Rectal smooth muscle tissue (tissue), 1 donor: ENCODE measurements at regions not wholly inside any gene's neighbourhood (a gene's known extent, or its start where the extent isn't known, plus 50 kb on each side); places are given as distances from the start of the nearest gene placed in this dataset.
"Not testable (repeated sequence)": the region's sequence is repeated elsewhere in the genome, so short reads cannot be mapped to it uniquely, and the experiment has no call there.

Experiments used
- H3K27ac ChIP-seq: one replicate; pipeline ENCODE4 v1.7.0; 2013; ENCODE audit warnings: low read depth, low read length, inconsistent platforms
- H3K27me3 ChIP-seq: one replicate; pipeline ENCODE4 v1.7.0; 2013; ENCODE audit warnings: low read length; ENCODE audit not compliant: control insufficient read depth, insufficient read depth
- H3K36me3 ChIP-seq: one replicate; pipeline ENCODE4 v1.7.0; 2013; ENCODE audit warnings: low read length; ENCODE audit not compliant: control insufficient read depth, insufficient read depth
- H3K4me1 ChIP-seq: one replicate; pipeline ENCODE4 v1.7.0; 2013; ENCODE audit warnings: low read length; ENCODE audit not compliant: control insufficient read depth, insufficient read depth
- H3K4me3 ChIP-seq: one replicate; pipeline ENCODE4 v1.7.0; 2013; ENCODE audit warnings: low read length
- H3K9ac ChIP-seq: one replicate; pipeline ENCODE4 v1.7.0; 2013; ENCODE audit warnings: low read length

GRCh38 chr1:185654952-185655314 lies 79.3 kb upstream of the HMCN1 start:
- H3K9ac ChIP-seq = no peak overlapping the region
- H3K27ac ChIP-seq = no peak overlapping the region

GRCh38 chr1:185654199-185654951 lies 79.8 kb upstream of the HMCN1 start:
- no peak overlapping the region for H3K27ac ChIP-seq
- no peak overlapping the region for H3K9ac ChIP-seq

More at GRCh38 chr1:185654952-185655314, 79.3 kb upstream of the HMCN1 start:
- Histone ChIP-seq H3K27me3 (no peaks in the 10 kb centered on the region), H3K4me1 (no peaks in the 10 kb centered on the region), H3K4me3 (no peak overlapping the region), H3K36me3 (no peaks in the 10 kb centered on the region)

GRCh38 chr1:185653615-185654014 lies 80.6 kb upstream of the HMCN1 start:
- no peak overlapping the region for H3K9ac ChIP-seq
- H3K27ac ChIP-seq = no peak overlapping the region
- no peaks in the 10 kb centered on the region for H3K27me3 ChIP-seq
- no peaks in the 10 kb centered on the region for H3K4me1 ChIP-seq
- no peaks in the 10 kb centered on the region for H3K36me3 ChIP-seq
- H3K4me3 ChIP-seq = no peak overlapping the region

More at GRCh38 chr1:185654199-185654951, 79.8 kb upstream of the HMCN1 start:
- no peaks in the 10 kb centered on the region for H3K4me1 ChIP-seq
- no peaks in the 10 kb centered on the region for H3K27me3 ChIP-seq
- no peaks in the 10 kb centered on the region for H3K36me3 ChIP-seq
- no peak overlapping the region for H3K4me3 ChIP-seq

- no peaks in the 10 kb centered on the region for H3K4me1 ChIP-seq
- H3K27me3 ChIP-seq = no peaks in the 10 kb centered on the region
- no peaks in the 10 kb centered on the region for H3K36me3 ChIP-seq
- H3K4me3 ChIP-seq = no peak overlapping the region
- H3K27ac ChIP-seq = no peak overlapping the region
- no peak overlapping the region for H3K9ac ChIP-seq
Observed at GRCh38 chr1:185652348-185652747, 81.8 kb upstream of the HMCN1 start.

- Histone ChIP-seq H3K4me3 (no peak overlapping the region), H3K27ac (no peak overlapping the region)
Observed at GRCh38 chr1:185650602-185651230, 83.5 kb upstream of the HMCN1 start.

GRCh38 chr1:185648858-185649589 lies 85.2 kb upstream of the HMCN1 start:
- Histone ChIP-seq H3K27me3 (no peaks in the 10 kb centered on the region), H3K4me1 (no peaks in the 10 kb centered on the region), H3K36me3 (no peaks in the 10 kb centered on the region), H3K27ac (no peak overlapping the region), H3K4me3 (no peak overlapping the region), H3K9ac (no peak overlapping the region)

More at GRCh38 chr1:185650602-185651230, 83.5 kb upstream of the HMCN1 start:
- H3K27me3 ChIP-seq = no peaks in the 10 kb centered on the region
- no peaks in the 10 kb centered on the region for H3K4me1 ChIP-seq
- H3K9ac ChIP-seq = no peak overlapping the region
- H3K36me3 ChIP-seq = no peaks in the 10 kb centered on the region

- not testable (repeated sequence) for H3K4me3 ChIP-seq, H3K27me3 ChIP-seq, H3K4me1 ChIP-seq, H3K36me3 ChIP-seq, H3K9ac ChIP-seq, H3K27ac ChIP-seq
Observed at GRCh38 chr1:185647597-185648267, 86.5 kb upstream of the HMCN1 start.

GRCh38 chr1:185646202-185646683 lies 87.9 kb upstream of the HMCN1 start:
- Histone ChIP-seq H3K27ac (no peak overlapping the region), H3K36me3 (no peaks in the 10 kb centered on the region), H3K27me3 (no peaks in the 10 kb centered on the region), H3K9ac (no peak overlapping the region), H3K4me3 (no peak overlapping the region), H3K4me1 (no peaks in the 10 kb centered on the region)

GRCh38 chr1:185645686-185646085 lies 88.5 kb upstream of the HMCN1 start:
- Histone ChIP-seq H3K27me3 (no peaks in the 10 kb centered on the region), H3K9ac (no peak overlapping the region), H3K27ac (no peak overlapping the region), H3K36me3 (no peaks in the 10 kb centered on the region), H3K4me1 (no peaks in the 10 kb centered on the region), H3K4me3 (no peak overlapping the region)

- Histone ChIP-seq H3K4me1 (no peaks in the 10 kb centered on the region), H3K9ac (no peak overlapping the region), H3K36me3 (no peaks in the 10 kb centered on the region), H3K4me3 (no peak overlapping the region), H3K27ac (no peak overlapping the region), H3K27me3 (no peaks in the 10 kb centered on the region)
Observed at GRCh38 chr1:185645162-185645640, 89.0 kb upstream of the HMCN1 start.

GRCh38 chr1:185644531-185644930 lies 89.7 kb upstream of the HMCN1 start:
- Histone ChIP-seq H3K36me3 (no peaks in the 10 kb centered on the region), H3K9ac (no peak overlapping the region), H3K4me1 (no peaks in the 10 kb centered on the region), H3K4me3 (no peak overlapping the region), H3K27me3 (no peaks in the 10 kb centered on the region), H3K27ac (no peak overlapping the region)

- H3K27ac ChIP-seq = no peak overlapping the region
- H3K4me3 ChIP-seq = no peak overlapping the region
- no peaks in the 10 kb centered on the region for H3K4me1 ChIP-seq
- H3K9ac ChIP-seq = no peak overlapping the region
- H3K36me3 ChIP-seq = no peaks in the 10 kb centered on the region
- no peaks in the 10 kb centered on the region for H3K27me3 ChIP-seq
Observed at GRCh38 chr1:185636848-185637247, 97.3 kb upstream of the HMCN1 start.
